Activated CD4-positive, alpha-beta T cell treated with anti-CD3 and anti-CD28 coated beads for 24 hours (primary cell): ENCODE measurements at regions not wholly inside any gene's neighbourhood (a gene's known extent, or its start where the extent isn't known, plus 50 kb on each side); places are given as distances from the start of the nearest gene placed in this dataset.
"Not testable (repeated sequence)": the region's sequence is repeated elsewhere in the genome, so short reads cannot be mapped to it uniquely, and the experiment has no call there.

Source experiments
- DNase-seq, 2 donors: peaks; one replicate each; pipeline ENCODE4 v3.0.0-alpha.2; 2020; ENCODE audit warnings: low read depth in 2 of 2

DNA sequence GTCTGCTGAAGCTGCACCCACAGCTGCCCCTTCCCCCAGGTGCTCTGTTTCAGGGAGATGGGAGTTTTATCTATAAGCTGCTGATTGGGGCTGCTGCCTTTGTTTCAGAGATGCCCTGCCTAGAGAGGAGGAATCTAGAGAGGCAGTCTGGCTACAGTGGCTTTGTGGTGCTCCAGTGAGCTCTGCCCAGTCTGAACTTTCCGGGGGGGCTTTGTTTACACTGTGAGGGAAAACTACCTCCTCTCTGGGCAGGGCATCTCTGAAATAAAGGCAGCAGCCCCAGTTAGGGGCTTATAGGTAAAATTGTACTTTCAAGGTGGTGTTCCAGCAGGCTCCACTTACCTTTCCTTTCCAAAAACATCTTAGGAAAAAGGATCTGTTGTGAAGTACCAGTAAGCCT is 242.2 kb downstream of the SPRY1 start:
- no peak for DNase-seq

DNA sequence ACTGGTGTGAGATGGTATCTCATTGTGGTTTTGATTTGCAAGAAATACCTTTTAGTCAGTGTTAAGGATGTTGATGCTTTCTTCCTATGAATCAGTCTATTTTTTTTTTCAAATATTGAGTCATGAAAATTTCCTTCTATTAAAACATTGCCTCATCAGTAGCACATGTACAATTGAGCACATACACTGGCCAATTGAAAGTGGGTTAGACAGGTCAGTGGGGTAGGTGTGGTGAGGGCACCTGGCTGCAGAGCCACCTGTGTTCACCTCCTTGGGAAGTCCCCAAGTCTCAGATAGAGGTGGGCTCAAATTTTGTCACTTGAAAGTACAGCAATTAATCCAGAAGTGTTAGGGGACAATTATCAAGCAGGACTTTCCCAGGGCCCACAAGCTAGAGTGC is 243.7 kb downstream of the SPRY1 start:
- DNase-seq: no peak

DNA sequence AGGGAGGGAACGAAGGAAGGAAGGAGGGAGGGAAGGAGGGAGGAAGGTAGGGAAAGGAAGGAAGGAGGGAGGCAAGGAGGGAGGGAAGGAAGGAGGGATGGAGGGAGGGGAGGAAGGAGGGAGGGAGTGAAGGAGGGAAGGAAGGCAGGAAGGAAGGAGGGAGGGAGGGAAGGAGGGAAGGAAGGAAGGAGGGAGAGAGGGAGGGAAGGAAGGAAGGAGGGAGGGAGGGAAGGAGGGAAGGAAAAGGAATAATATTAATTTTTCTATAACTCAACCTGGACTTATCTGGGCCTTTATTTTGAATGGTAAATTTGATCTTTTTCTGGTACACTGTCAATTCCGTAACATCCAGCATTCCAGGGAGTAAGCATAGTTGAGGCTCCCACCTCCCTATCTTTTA is 244.2 kb downstream of the SPRY1 start:
- no peak for DNase-seq

DNA sequence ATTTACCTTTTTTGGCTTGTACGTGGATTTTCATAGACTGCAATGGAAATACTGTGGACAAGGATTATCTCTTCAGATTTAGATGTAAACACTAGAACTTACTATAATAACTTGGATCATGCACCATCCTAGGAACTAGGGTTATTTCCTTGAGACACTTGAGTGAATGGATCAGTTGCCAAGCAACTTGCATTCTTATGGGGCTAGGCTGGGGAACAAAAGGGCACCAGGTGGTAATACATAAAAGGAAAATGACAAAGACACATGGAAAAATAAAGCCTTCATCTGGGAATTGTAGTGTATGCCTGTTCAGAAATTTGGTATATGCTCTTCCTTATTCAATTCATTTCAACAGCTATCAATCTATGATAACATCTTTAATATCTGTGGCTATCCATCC is 247.1 kb downstream of the SPRY1 start:
- no peak for DNase-seq

DNA sequence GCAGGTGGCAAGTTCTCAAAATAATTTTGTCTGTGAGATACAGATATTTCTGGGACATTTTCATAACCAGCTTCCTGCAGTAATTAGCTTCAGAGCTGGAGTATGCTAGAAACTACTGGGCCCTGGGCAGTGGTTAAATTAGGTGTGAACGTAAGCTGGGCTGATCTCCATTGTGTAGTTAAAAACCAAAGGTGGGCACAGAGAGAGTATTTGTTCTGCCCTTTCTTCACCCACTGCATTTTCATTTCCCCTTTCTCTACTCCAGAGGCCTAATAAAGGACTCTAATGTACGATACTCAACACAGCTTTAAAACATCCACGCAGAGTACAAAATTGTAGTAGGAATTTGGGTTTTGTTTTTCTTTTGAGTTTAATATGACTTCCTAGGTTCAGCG is 252.7 kb downstream of the SPRY1 start:
- DNase-seq: no peak

DNA sequence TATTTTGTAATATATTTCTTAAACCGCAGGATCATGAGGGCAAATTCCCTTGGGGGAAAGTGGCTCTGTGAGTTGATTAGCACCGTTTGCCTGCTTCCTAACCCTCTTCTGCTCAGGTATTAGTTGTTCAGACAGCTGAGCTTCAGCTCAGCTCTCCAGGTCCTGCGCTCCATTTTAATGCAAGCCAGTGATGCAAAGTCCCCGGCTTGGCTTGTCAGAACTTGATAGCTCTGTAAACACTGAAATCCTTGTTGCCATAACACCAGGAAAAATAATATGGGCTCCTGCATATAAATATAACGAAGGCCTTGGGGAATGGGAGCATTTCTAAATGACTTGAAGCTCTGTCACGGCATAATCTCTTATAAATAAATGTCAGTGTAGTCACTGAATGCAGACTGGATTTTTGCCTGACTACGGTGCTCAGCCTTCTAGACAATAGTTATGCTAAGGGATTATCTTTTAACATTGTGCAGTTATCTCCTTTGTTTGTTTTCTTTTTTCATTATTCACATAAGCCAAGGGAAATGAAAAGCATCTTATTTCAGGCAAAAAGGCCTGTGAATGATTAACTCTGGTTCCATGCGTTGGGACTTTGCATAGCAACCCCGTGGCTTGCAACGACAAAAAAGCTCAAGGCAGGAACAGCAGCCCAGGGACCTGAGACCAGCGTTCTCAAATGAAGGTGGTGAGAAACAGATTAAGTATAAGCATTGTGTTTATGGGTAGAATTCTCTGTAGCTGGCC is 253.2 kb downstream of the SPRY1 start:
- DNase-seq: no peak

DNA sequence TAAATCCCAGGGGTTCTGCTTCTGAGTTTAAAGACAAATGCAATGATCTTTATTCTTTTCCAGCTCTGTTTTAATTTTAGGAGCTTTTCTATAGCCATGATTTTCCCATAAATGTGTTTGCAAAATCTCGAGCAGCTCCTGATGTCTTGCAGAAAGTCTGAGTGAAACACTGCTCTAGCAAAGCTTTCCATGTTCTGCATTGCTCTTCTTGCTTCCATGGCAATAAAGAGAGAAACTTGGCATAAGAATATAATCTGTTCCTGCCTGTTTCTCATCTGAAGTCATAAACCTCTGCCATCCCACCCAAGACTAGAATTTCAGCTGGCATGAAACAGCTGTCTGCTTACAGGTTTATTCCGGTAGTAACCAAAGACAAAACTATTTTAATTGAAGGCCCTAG is 254.5 kb downstream of the SPRY1 start:
- no peak for DNase-seq

DNA sequence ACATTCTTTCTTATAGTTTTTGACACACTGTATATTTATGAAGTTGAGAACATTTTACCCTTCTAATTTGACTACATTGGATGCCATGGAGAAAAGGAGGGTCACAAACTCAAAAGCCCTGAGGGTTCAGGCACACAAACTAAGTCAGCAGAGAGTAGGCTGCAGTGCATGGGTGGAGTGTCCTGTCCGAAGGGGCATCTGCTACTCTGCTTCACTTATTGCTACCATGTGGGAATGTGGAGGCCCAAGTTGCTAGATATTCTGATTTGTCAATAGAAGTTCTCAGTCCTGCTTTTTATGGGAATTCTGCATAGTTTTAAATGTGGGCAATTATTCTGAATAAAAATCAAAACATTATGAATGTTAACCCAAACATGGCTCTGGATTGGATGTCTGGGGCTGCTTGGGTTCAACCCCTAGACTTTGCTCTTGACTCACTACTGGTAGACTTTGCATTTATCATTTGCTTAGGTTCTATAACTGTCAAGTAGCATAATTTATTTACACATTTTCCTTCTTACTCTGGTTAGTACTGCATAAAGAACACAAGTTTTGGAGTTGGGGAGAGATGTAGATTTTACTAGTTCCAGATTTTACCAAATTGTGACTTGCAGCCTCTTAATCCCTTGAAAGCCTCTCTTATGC is 255.1 kb downstream of the SPRY1 start:
- no peak for DNase-seq

DNA sequence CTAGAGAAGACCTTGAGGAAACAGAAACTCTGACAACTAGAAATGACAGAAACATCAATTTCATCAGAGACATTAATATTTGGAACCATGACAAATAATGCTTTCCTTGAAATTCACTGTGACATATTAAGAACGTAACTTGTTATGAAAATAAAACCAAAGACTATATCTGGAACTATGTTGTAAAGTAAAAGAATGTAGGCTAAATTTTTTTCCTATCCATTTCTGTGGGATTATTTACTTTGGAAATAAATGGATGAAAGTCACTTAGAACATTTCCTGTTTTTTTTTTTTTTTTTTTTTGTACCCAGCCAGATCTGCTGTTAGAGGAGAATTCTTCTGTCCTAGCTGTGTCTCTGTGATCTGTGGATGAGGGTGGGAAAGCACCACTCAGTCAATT is 255.9 kb downstream of the SPRY1 start:
- DNase-seq: no peak

DNA sequence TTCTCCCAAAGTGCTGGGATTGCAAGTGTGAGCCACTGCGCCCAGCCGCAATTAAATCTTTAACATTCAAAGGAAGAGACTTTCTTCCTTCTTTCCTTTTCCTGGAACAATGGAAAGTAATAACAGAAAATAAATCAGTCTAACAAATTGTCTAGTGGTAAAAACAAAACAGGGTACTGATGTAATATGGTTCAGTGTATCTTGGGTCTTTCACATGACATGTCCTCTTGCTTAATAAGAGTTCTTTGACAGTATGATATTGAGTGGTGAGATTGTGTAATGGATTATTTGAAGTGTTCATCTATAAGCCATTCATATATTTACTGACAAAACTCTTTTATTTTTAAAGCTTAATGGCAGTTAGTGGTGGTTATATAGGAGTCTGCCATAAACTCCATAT is 256.6 kb downstream of the SPRY1 start:
- DNase-seq: no peak

DNA sequence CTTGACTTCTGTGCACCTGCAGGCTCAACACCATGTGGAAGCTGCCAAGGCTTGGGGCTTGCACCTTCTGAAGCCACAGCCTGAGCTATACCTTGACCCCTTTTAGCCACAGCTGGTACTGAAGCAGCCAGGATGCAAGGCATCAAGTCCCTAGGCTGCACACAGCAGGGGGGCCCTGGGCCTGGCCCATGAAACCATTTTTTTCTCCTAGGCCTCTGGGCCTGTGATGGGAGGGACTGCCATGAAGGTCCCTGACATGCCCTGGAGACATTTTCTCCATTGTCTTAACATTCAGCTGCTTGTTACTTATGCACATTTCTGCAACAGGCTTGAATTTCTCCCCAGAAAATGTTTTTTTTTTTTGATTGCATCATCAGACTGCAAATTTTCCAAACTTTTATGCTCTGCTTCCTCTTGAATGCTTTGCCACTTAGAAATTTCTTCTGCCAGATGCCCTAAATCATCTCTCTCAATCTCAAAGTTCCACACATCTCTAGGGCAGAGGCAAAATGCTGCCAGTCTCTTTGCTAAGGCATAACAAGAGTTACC is 260.2 kb downstream of the SPRY1 start:
- DNase-seq: not testable (repeated sequence)

DNA sequence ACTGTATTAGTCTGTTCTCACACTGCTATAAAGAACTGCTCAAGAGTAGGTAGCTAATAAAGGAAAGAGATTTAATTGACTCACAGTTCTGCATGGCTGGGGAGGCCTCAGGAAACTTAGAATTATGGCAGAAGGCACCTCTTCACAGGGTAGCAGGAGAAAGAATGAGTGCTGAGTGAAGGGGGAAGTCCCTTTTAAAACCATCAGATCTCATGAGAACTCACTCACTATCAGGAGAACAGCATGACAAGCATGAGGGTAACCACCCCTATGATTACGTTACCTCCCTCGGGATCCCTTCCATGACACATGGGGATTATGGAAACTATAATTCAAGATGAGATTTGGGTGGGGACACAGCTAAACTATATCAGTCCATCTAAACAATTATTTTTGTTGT is 261.0 kb downstream of the SPRY1 start:
- DNase-seq: not testable (repeated sequence)

DNA sequence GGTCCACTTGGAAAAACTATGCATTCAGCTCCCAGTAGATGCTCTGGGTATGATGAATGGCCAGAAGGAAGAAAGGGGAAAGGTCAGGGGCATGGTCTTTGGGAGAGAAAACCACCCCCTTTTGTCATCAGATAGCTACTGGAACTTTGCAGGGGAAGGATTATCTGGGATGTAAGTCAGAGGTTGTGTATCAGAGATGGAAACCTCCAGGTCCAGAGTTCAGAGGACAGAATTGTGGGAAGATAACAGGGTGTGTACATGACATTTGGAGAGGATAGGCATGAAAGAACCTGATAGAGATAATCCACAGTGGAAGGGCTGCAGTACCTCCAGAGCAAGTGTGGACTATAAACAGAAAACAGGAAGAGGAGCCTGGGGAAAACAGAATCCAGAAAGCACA is 262.7 kb downstream of the SPRY1 start:
- no peak for DNase-seq

DNA sequence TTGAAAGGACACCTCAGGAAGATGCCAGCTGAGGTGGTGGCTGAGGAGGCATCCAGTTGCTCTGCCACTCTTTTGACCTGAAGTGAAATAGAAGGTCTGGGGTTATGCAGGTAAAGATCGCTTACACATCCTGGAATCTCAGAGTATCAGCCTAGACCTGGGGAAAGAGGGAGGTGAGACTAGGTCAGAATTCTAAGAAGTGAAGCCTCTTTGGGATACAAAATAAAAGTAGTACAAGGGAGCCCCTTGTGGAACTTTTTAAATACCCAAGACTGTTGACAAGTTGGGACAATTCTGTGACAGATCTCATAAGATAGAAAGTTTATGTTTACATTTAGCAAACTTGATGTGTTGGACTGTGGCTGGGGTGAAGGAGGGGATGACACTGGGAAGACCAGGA is 263.1 kb downstream of the SPRY1 start:
- no peak for DNase-seq

DNA sequence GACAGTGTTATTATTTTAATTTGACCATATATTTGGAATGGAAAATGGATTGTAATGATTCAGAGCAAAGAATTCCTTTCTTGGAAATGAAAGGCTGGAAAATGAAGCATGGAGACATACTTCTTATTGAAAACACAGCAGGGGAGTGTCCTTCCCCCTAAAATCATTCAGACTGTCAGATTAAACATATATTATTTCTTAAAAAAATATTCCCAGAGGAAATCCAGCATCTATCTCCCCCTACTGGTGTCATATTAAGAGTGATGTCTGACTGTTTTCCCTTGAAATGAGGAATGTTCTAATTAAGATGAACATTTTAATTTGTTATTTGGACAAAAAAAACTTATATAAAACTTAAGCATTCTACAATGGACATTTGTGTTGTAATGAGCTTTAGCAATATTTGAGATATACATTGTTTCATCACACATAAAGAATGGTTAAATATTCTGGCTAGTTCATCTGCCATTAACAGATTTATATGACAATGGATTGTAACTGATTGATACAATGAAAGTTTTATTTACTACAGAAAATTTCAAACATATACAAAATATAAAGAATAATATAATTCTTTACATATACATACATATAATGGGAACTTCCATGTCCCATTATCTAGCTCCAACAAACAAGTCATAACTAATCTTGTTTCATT is 264.6 kb downstream of the SPRY1 start:
- DNase-seq: no peak

DNA sequence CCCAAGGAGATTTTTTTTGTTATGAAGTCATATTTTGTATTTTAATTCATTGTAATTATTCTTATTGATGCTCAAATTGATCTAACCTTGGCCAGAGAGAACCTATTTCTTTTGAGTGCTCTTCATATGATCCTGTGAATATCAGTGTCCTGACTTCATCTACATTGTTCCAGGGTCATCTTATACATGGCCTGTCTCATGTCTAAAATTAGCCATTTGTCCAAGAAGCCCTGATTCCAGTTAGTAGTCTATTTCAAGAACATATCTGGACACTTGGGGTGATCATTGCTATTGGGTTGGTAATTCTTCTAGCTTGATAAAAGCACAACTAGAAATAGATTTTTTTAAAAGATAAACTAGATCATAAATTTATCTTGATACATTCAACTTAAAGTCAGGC is 266.2 kb downstream of the SPRY1 start:
- DNase-seq: no peak

DNA sequence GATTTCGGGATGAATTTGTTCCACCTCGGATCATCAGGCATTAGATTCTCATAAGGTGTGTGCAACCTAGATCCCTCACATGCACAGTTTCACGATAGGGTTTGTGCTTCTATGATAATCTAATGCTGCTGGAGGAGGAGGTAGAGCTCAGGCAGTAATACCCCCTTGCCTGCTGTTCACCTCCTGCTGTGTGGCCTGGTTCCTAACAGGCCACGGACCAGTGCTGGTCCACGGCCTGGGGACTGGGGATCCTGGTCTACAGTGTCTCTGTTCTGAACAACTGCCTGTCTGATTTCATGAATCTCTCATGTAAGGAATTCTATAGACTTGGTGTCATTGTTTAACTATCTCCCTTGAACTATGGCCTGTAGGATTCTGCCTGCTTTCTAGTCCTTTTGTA is 269.9 kb downstream of the SPRY1 start:
- DNase-seq: no peak

DNA sequence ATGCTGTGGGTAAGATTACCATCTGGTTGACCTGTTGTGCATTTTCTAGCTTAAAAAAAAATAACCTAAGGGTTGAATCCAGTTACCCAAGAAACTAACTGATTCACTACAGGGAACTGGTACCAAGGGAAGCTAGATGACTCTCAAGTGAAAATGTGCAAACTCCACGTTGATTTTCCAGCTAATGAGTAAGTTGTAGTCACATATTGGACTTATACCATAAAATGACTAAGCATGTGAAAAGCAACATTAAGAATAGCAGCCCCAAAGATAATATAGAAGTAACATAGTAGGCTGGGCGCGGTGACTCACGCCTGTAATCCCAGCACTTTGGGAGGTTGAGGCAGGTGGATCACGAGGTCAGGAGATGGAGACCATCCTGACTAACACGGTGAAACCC is 270.9 kb downstream of the SPRY1 start:
- DNase-seq: no peak

DNA sequence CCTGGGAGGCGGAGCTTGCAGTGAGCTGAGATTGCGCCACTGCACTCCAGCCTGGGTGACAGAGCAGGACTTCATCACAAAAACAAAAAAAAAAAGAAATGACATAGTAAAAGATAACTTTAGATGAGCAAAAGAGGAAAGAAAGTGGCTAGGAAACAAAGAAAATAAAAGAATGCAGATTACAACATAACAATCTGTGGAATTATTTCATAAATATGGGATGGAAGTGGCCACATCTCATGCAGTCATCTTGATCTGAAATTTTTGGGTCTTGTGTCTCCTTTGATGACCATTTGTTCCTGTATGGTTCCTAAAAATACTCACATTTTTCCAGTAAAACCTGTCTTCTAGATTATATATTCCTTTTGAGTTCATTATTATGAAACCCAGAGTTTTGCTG is 271.4 kb downstream of the SPRY1 start:
- no peak for DNase-seq

DNA sequence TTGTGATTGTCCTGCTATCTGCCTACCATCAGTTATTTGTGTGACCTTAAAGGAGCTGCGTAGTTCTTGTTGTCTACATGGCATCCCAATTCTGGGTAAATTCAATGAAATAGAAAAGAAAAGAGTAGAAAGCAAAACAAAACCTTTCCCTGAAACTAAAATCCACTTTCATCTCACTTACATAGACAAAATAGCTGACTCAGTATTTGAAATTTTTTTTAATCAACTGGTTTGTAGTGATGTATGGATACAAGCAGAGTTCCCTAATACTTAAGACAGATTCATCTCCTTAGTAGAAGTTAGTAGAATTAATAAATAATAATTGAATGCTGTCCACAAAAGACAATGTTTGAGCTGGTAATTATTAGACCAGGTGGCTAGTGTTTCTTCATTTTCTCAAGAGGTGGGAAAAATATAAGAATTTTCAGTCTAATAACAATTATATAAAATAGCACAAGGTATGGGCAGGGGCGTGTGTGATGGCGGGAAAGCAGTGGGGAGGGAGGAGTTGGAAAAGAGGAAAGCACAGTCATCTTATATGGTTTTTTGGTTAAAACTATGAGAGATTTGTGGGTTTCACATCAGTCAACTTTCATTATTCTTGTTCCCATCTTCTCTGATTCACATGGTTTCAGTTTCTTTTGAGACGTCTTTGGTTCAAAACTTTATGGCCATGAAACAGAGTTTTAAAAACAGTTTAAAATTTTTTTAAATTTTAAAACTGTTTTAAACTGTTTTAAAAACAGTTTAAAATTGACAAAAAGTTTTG is 275.2 kb downstream of the SPRY1 start:
- peak in 1 of 2 donors; percentile 10 for DNase-seq

DNA sequence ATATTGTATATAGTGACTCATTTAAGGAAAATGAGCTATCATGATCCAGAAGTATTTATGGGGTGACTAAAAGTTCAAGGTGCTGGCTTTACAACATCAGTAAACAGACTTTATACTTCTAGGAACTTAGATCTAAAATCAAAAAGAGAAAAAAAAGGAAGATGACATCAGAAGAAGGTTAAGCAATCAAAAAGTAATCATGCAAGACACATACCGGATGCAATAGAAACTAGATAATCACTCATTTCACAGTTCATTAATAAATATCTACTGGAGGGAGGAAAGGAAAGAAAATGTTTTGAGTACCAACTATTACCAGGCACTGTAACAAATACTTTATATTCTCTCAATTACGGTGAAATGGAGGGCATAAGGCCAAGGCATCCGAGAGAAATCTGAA is 276.4 kb downstream of the SPRY1 start:
- DNase-seq: no peak

DNA sequence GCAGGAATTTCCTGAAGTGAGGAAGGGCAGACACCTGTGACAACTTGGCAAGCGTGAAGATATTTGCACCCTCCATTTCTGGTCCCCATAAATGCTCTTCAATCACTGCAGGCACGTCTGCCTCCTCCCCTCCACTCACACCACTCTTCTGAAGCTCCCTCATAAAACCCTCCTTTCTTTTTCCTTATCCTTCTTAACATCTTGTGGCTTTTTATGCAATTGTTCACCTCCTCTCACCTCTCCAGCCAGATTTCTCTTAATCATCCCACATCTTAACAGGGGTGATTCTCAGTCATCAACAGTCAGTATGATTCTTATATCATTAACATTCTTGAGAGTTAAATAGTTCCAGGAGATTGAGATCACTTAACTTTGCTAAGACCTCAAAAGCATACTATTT is 277.4 kb downstream of the SPRY1 start:
- DNase-seq: no peak
